Neural cell (in vitro differentiated cells): ENCODE measurements at regions not wholly inside any gene's neighbourhood (a gene's known extent, or its start where the extent isn't known, plus 50 kb on each side); places are given as distances from the start of the nearest gene placed in this dataset.
"Not testable (repeated sequence)": the region's sequence is repeated elsewhere in the genome, so short reads cannot be mapped to it uniquely, and the experiment has no call there.

Experiments
- H2AFZ ChIP-seq: fragments of 200-600, 300-800 bp; sonication (generic), shearing (Covaris generic); 2 replicates; pipeline ENCODE4 v1.6.0; 2014; ENCODE audit warnings: low read depth, mild to moderate bottlenecking, antibody characterized with exemption, low read length, moderate library complexity
- H3F3A ChIP-seq: fragments of 200-600 bp; shearing (Covaris generic); 2 replicates; pipeline ENCODE4 v1.6.1; 2016; ENCODE audit warnings: mild to moderate bottlenecking, moderate library complexity, mixed read lengths, antibody characterized with exemption, low read length; ENCODE audit not compliant: insufficient read depth, poor library complexity, severe bottlenecking
- H3K27ac ChIP-seq: fragments of 200-600, 300-800 bp; sonication (generic), shearing (Covaris generic); 2 replicates; pipeline ENCODE4 v1.5.1; 2014; ENCODE audit warnings: mild to moderate bottlenecking, low read length, moderate library complexity
- H3K27me3 ChIP-seq: fragments of 300-800, 200-600 bp; sonication (generic), shearing (Covaris generic); 2 replicates; pipeline ENCODE4 v1.6.0; 2014; ENCODE audit warnings: mild to moderate bottlenecking, low read depth, low read length, moderate library complexity; ENCODE audit not compliant: insufficient read depth
- H3K36me3 ChIP-seq: fragments of 300-800, 200-600 bp; sonication (generic), shearing (Covaris generic); 2 replicates; pipeline ENCODE4 v1.5.1; 2014; ENCODE audit warnings: mild to moderate bottlenecking, antibody characterized with exemption, low read length, moderate library complexity; ENCODE audit not compliant: insufficient read depth
- H3K4me2 ChIP-seq: fragments of 300-800, 200-600 bp; sonication (generic), shearing (Covaris generic); 2 replicates; pipeline ENCODE4 v1.6.0; 2014; ENCODE audit warnings: mild to moderate bottlenecking, low read length
- H3K4me3 ChIP-seq: fragments of 300-800, 200-600 bp; sonication (generic), shearing (Covaris generic); 2 replicates; pipeline ENCODE4 v1.5.1; 2014; ENCODE audit warnings: mild to moderate bottlenecking, low read length, moderate library complexity
- H3K79me2 ChIP-seq: fragments of 200-600 bp; shearing (Covaris generic); replicated peaks from 2 replicates; pipeline ENCODE4 v1.6.0; 2014; ENCODE audit warnings: mild to moderate bottlenecking, low read length, moderate library complexity; ENCODE audit not compliant: insufficient read depth
- H3K9ac ChIP-seq: fragments of 300-800, 200-600 bp; sonication (generic), shearing (Covaris generic); 2 replicates; pipeline ENCODE4 v1.6.1; 2016; ENCODE audit warnings: mild to moderate bottlenecking, low read length, mixed read lengths
- H3K9me2 ChIP-seq: fragments of 200-600 bp; shearing (Covaris generic); 2 replicates; pipeline ENCODE4 v1.6.1; 2016; ENCODE audit warnings: mild to moderate bottlenecking, low read length, mixed read lengths; ENCODE audit not compliant: insufficient read depth
- H3K9me3 ChIP-seq: fragments of 200-600, 300-800 bp; sonication (generic), shearing (Covaris generic); 2 replicates; pipeline ENCODE4 v1.6.1; 2016; ENCODE audit warnings: mild to moderate bottlenecking, mixed run types, low read length, moderate library complexity, mixed read lengths
- H4K20me1 ChIP-seq: fragments of 200-600 bp; shearing (Covaris generic); 2 replicates; pipeline ENCODE4 v1.6.1; 2016; ENCODE audit warnings: mild to moderate bottlenecking, mixed run types; ENCODE audit not compliant: insufficient read depth
- CTCF ChIP-seq: fragments of 450-650 bp; IDR thresholded peaks from 2 replicates; pipeline ENCODE4 v1.5.1; 2014; ENCODE audit warnings: antibody characterized with exemption, mild to moderate bottlenecking, moderate library complexity; ENCODE audit not compliant: poor library complexity, severe bottlenecking
- EP300 ChIP-seq: fragments of 450-650 bp; conservative IDR thresholded peaks from 2 replicates; pipeline ENCODE4 v1.6.1; 2014; ENCODE audit warnings: antibody characterized with exemption, mild to moderate bottlenecking, moderate library complexity; ENCODE audit not compliant: poor library complexity, severe bottlenecking
- MXI1 ChIP-seq: fragments of 450-650 bp; conservative IDR thresholded peaks from 2 replicates; pipeline ENCODE4 v1.6.1; 2014; ENCODE audit warnings: antibody characterized with exemption, mild to moderate bottlenecking; ENCODE audit not compliant: poor library complexity, severe bottlenecking
- POLR2AphosphoS5 ChIP-seq: IDR thresholded peaks from 2 replicates; pipeline ENCODE4 v1.6.1; 2012
- REST ChIP-seq: IDR thresholded peaks from 2 replicates; pipeline ENCODE4 v1.6.1; 2012; ENCODE audit warnings: borderline replicate concordance
- SMC3 ChIP-seq: fragments of 450-650 bp; conservative IDR thresholded peaks from 2 replicates; pipeline ENCODE4 v1.6.1; 2014; ENCODE audit warnings: antibody characterized with exemption, mild to moderate bottlenecking, moderate library complexity; ENCODE audit not compliant: poor library complexity
- TAF1 ChIP-seq: IDR thresholded peaks from 2 replicates; pipeline ENCODE4 v1.6.1; 2012; ENCODE audit warnings: low read depth

GRCh38 chr22:23380911-23381310 is 199.2 kb downstream of the IGLL1 start:
- Histone ChIP-seq H3K27ac (no peak overlapping the region), H3K9me3 (no peaks in the 10 kb centered on the region), H3K36me3 (no peaks in the 10 kb centered on the region), H3K4me2 (no peak overlapping the region), H3K9me2 (no peaks in the 10 kb centered on the region), H3K79me2 (no peaks in the 10 kb centered on the region), H3K9ac (no peak overlapping the region), H4K20me1 (no peaks in the 10 kb centered on the region), H3F3A (no peaks in the 10 kb centered on the region), H3K27me3 (no peaks in the 10 kb centered on the region), H2AFZ (no peak overlapping the region), H3K4me3 (no peak overlapping the region)
- no peak for TF ChIP-seq TAF1
- TF ChIP-seq MXI1 = no peak
- no peak for TF ChIP-seq EP300
- TF ChIP-seq POLR2AphosphoS5 = no peak
- TF ChIP-seq SMC3 = no peak
- no peak for TF ChIP-seq REST
- TF ChIP-seq CTCF = no peak

GRCh38 chr22:23380230-23380573 is 199.9 kb downstream of the IGLL1 start:
- no peaks in the 10 kb centered on the region for H3K9me2 ChIP-seq

GRCh38 chr22:23379540-23380229 is 199.4 kb downstream of the BCR start:
- H4K20me1 ChIP-seq, H3K27ac ChIP-seq, H2AFZ ChIP-seq, H3K36me3 ChIP-seq, H3F3A ChIP-seq, H3K79me2 ChIP-seq, H3K4me3 ChIP-seq, H3K9ac ChIP-seq, H3K9me2 ChIP-seq, H3K4me2 ChIP-seq, H3K9me3 ChIP-seq, H3K27me3 ChIP-seq: not testable (repeated sequence)

More at GRCh38 chr22:23380230-23380573, 199.9 kb downstream of the IGLL1 start:
- TF ChIP-seq TAF1 = no peak
- TF ChIP-seq POLR2AphosphoS5 = no peak
- TF ChIP-seq SMC3 = no peak
- H3K4me3 ChIP-seq = no peak overlapping the region
- H3K27me3 ChIP-seq = no peaks in the 10 kb centered on the region
- no peaks in the 10 kb centered on the region for H3K9me3 ChIP-seq
- H3K9ac ChIP-seq = no peak overlapping the region
- no peaks in the 10 kb centered on the region for H4K20me1 ChIP-seq
- no peak overlapping the region for H3K27ac ChIP-seq
- H2AFZ ChIP-seq = no peak overlapping the region
- no peaks in the 10 kb centered on the region for H3F3A ChIP-seq
- no peaks in the 10 kb centered on the region for H3K36me3 ChIP-seq
- H3K79me2 ChIP-seq = no peaks in the 10 kb centered on the region
- no peak overlapping the region for H3K4me2 ChIP-seq
